GM21619 (cell line): ENCODE measurements at regions not wholly inside any gene's neighbourhood (a gene's known extent, or its start where the extent isn't known, plus 50 kb on each side); places are given as distances from the start of the nearest gene placed in this dataset.

ENCODE experiments used
- ATAC-seq: cut with Tn5 transposase; IDR thresholded peaks from one replicate; pipeline ENCODE4 v1.9.1; 2021; ENCODE audit not compliant: unreplicated experiment

- no peak for ATAC-seq
These were observed 456.6 kb upstream of the TMPO start for GRCh38 chr12:98058838-98059237.

- no peak for ATAC-seq
These were observed 455.6 kb upstream of the TMPO start for GRCh38 chr12:98059659-98060343.

- ATAC-seq: no peak
These were observed 455.0 kb upstream of the TMPO start for GRCh38 chr12:98060411-98060810.

- ATAC-seq: no peak
These were observed 452.7 kb upstream of the TMPO start for GRCh38 chr12:98062464-98063245.

GRCh38 chr12:98064501-98064900 is 450.9 kb upstream of the TMPO start:
- ATAC-seq: no peak

- ATAC-seq: no peak
These were observed 447.6 kb upstream of the TMPO start for GRCh38 chr12:98067795-98068194.

- no peak for ATAC-seq
These were observed 441.8 kb upstream of the TMPO start for GRCh38 chr12:98073610-98074009.

- no peak for ATAC-seq
These were observed 441.1 kb upstream of the TMPO start for GRCh38 chr12:98074286-98074685.

GRCh38 chr12:98084391-98084790 is 431.0 kb upstream of the TMPO start:
- ATAC-seq: no peak

- no peak for ATAC-seq
These were observed 430.2 kb upstream of the TMPO start for GRCh38 chr12:98085046-98085755.

- no peak for ATAC-seq
These were observed 424.7 kb upstream of the TMPO start for GRCh38 chr12:98090731-98091130.

- ATAC-seq: no peak
These were observed 419.0 kb upstream of the TMPO start for GRCh38 chr12:98096436-98096835.

GRCh38 chr12:98106031-98106683 is 409.2 kb upstream of the TMPO start:
- no peak for ATAC-seq

- ATAC-seq: no peak
These were observed 406.1 kb upstream of the TMPO start for GRCh38 chr12:98109266-98109665.

GRCh38 chr12:98110536-98110935 is 404.9 kb upstream of the TMPO start:
- ATAC-seq: no peak

GRCh38 chr12:98113548-98113947 is 401.8 kb upstream of the TMPO start:
- no peak for ATAC-seq

GRCh38 chr12:98121963-98122362 is 393.4 kb upstream of the TMPO start:
- ATAC-seq: no peak

GRCh38 chr12:98123021-98123461 is 392.3 kb upstream of the TMPO start:
- no peak for ATAC-seq

GRCh38 chr12:98126637-98127335 is 388.6 kb upstream of the TMPO start:
- no peak for ATAC-seq

GRCh38 chr12:98127336-98127679 is 388.1 kb upstream of the TMPO start:
- ATAC-seq: no peak

- ATAC-seq: no peak
These were observed 387.5 kb upstream of the TMPO start for GRCh38 chr12:98127854-98128253.
